Tibial artery (tissue), 4 donors: ENCODE measurements at regions not wholly inside any gene's neighbourhood (a gene's known extent, or its start where the extent isn't known, plus 50 kb on each side); places are given as distances from the start of the nearest gene placed in this dataset.

Source experiments
- DNase-seq, 2 donors: peaks; one replicate each; pipeline ENCODE4 v3.0.0-alpha.2; 2019
- H3K27ac ChIP-seq, 2 donors: fragments of 200-600 bp; sonication (generic) in 1 of 2; 1 replicate in 1 of 2; 2 replicates in 1 of 2; pipeline ENCODE4 v1.5.1; 2018 to 2019; ENCODE audit warnings: mild to moderate bottlenecking in 1 of 2
- H3K27me3 ChIP-seq, 2 donors: fragments of 200-600 bp; sonication (generic) in 1 of 2; one replicate each; pipeline versions ENCODE4 v1.5.1 to v1.6.0; 2016 to 2019
- H3K36me3 ChIP-seq, 3 donors: fragments of 200-600 bp; sonication (generic) in 2 of 3; one replicate each; pipeline ENCODE4 v1.5.1; 2016 to 2019; ENCODE audit warnings: mild to moderate bottlenecking in 2 of 3
- H3K4me1 ChIP-seq, 4 donors: fragments of 200-600 bp; sonication (generic) in 2 of 4; 1 replicate in 3 of 4; 2 replicates in 1 of 4; pipeline ENCODE4 v1.5.1; 2016 to 2019
- H3K4me3 ChIP-seq, 2 donors: fragments of 200-600 bp; sonication (generic) in 1 of 2; 1 replicate in 1 of 2; 2 replicates in 1 of 2; pipeline ENCODE4 v1.5.1; 2018 to 2019; ENCODE audit warnings: mild to moderate bottlenecking in 2 of 2
- H3K9me3 ChIP-seq, 3 donors: fragments of 200-600 bp; sonication (generic) in 1 of 3; one replicate each; pipeline ENCODE4 v1.5.1; 2016 to 2019
- intact Hi-C: fragments of 100-400 bp; cut with DNase I; formaldehyde crosslinking; loops from one replicate; pipeline ENCODE4 v1.15.0; 2023; ENCODE audit warnings: low total_unique reads
- TF ChIP-seq, protein P1 (sequence below), 2 experiments: fragments of 200-600 bp in 1 of 2; fragments of 450-650 bp in 1 of 2; IDR thresholded peaks; one replicate each; pipeline ENCODE4 v1.5.1; 2017 to 2019; ENCODE audit warnings: antibody characterized with exemption in 2 of 2, mild to moderate bottlenecking in 1 of 2, moderate library complexity in 1 of 2

- intact Hi-C loops = no loop called here
- H3K4me3 ChIP-seq = no peak overlapping the region
Observed at GRCh38 chr13:89746554-89746953, 1600.9 kb upstream of the MIR17HG start.

GRCh38 chr13:89748716-89749115, 1598.8 kb upstream of the MIR17HG start:
- Histone ChIP-seq H3K4me1 (no peaks in the 10 kb centered on the region), H3K36me3 (no peaks in the 10 kb centered on the region), H3K4me3 (no peak overlapping the region), H3K9me3 (no peaks in the 10 kb centered on the region), H3K27ac (no peak overlapping the region), H3K27me3 (no peaks in the 10 kb centered on the region)
- intact Hi-C loops = no loop called here
- no peak for DNase-seq
- TF ChIP-seq, protein P1, sequence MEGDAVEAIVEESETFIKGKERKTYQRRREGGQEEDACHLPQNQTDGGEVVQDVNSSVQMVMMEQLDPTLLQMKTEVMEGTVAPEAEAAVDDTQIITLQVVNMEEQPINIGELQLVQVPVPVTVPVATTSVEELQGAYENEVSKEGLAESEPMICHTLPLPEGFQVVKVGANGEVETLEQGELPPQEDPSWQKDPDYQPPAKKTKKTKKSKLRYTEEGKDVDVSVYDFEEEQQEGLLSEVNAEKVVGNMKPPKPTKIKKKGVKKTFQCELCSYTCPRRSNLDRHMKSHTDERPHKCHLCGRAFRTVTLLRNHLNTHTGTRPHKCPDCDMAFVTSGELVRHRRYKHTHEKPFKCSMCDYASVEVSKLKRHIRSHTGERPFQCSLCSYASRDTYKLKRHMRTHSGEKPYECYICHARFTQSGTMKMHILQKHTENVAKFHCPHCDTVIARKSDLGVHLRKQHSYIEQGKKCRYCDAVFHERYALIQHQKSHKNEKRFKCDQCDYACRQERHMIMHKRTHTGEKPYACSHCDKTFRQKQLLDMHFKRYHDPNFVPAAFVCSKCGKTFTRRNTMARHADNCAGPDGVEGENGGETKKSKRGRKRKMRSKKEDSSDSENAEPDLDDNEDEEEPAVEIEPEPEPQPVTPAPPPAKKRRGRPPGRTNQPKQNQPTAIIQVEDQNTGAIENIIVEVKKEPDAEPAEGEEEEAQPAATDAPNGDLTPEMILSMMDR (IDR thresholded peaks at IDR 0.05) = no peak

More at GRCh38 chr13:89746554-89746953, 1600.9 kb upstream of the MIR17HG start:
- no peak for DNase-seq
- no peaks in the 10 kb centered on the region for H3K27me3 ChIP-seq
- H3K9me3 ChIP-seq = no peaks in the 10 kb centered on the region
- no peaks in the 10 kb centered on the region for H3K4me1 ChIP-seq
- no peaks in the 10 kb centered on the region for H3K36me3 ChIP-seq
- TF ChIP-seq, protein P1 (IDR thresholded peaks at IDR 0.05) = no peak
- no peak overlapping the region for H3K27ac ChIP-seq

- Histone ChIP-seq H3K4me3 (no peak overlapping the region), H3K9me3 (no peaks in the 10 kb centered on the region), H3K27me3 (no peaks in the 10 kb centered on the region), H3K4me1 (no peaks in the 10 kb centered on the region), H3K36me3 (no peaks in the 10 kb centered on the region), H3K27ac (no peak overlapping the region)
- TF ChIP-seq, protein P1 (IDR thresholded peaks at IDR 0.05) = no peak
- DNase-seq = no peak
- intact Hi-C loops = no loop called here
Observed at GRCh38 chr13:89749888-89750287, 1597.6 kb upstream of the MIR17HG start.

DNA sequence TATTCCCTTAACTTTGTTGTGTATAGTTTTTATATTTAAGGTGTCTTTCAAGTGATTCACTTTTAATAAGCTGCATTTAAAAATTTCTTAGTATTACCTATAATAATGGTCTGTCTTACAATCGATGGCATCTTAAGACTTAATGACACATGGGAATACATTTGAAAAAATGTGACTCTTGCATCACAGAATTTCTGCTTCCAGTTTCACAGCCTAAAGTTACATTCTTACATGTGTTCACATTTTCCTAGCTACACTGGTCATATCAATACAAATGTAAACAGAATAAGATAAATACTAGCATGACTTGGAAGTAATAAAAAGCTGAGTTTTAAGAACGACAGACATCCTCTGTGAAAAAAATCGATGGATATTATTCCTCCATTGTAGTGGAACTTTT, 1597.1 kb upstream of the MIR17HG start:
- no peaks in the 10 kb centered on the region for H3K9me3 ChIP-seq
- H3K4me3 ChIP-seq = no peak overlapping the region
- H3K27ac ChIP-seq = no peak overlapping the region
- TF ChIP-seq, protein P1 (IDR thresholded peaks at IDR 0.05) = no peak
- no peaks in the 10 kb centered on the region for H3K36me3 ChIP-seq
- H3K4me1 ChIP-seq = no peaks in the 10 kb centered on the region
- no peak for DNase-seq
- intact Hi-C loops = no loop called here
- H3K27me3 ChIP-seq = no peaks in the 10 kb centered on the region

GRCh38 chr13:89751432-89751930, 1596.0 kb upstream of the MIR17HG start:
- Histone ChIP-seq H3K4me1 (no peaks in the 10 kb centered on the region), H3K4me3 (no peak overlapping the region), H3K9me3 (no peaks in the 10 kb centered on the region), H3K27me3 (no peaks in the 10 kb centered on the region), H3K36me3 (no peaks in the 10 kb centered on the region), H3K27ac (no peak overlapping the region)
- intact Hi-C loops = no loop called here
- TF ChIP-seq, protein P1 (IDR thresholded peaks at IDR 0.05) = no peak
- no peak for DNase-seq

DNA sequence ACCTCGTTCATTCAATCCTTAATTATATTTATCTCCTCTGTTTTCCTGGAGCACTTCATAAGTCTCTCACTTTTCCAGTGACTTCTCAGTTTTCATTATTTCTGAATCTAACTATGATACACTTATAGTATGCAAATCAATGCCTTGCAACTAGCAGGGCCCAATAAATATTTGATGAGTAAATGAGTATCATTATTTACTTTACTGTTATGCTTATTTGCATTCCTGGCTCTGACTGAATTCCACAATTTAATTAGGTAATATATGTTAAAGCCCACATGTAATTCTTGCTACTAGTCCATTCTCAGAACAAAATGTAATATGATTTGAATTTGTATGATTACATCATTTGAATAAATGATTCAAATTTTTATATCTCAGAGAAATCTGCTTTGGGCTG, 1595.1 kb upstream of the MIR17HG start:
- TF ChIP-seq, protein P1 (IDR thresholded peaks at IDR 0.05) = no peak
- H3K27ac ChIP-seq = no peak overlapping the region
- no peaks in the 10 kb centered on the region for H3K4me1 ChIP-seq
- no peaks in the 10 kb centered on the region for H3K36me3 ChIP-seq
- no peaks in the 10 kb centered on the region for H3K27me3 ChIP-seq
- H3K9me3 ChIP-seq = no peaks in the 10 kb centered on the region
- intact Hi-C loops = no loop called here
- no peak for DNase-seq
- no peak overlapping the region for H3K4me3 ChIP-seq
